Transverse colon (tissue), 3 donors: ENCODE measurements at regions not wholly inside any gene's neighbourhood (a gene's known extent, or its start where the extent isn't known, plus 50 kb on each side); places are given as distances from the start of the nearest gene placed in this dataset.

ENCODE experiments used
- POLR2A ChIP-seq: fragments of 450-650 bp; IDR thresholded peaks from one replicate; pipeline ENCODE4 v1.6.1; 2016; ENCODE audit warnings: antibody characterized with exemption, mild to moderate bottlenecking, moderate library complexity
- TF ChIP-seq, protein P1 (sequence below), 5 experiments: fragments of 200-600 bp in 3 of 5; fragments of 450-650 bp in 2 of 5; sonication (generic) in 3 of 5; IDR thresholded peaks; 1 replicate in 2 of 5; 2 replicates in 3 of 5; pipeline ENCODE4 v1.5.1; 2016 to 2017; ENCODE audit warnings: antibody characterized with exemption in 5 of 5, inconsistent platforms in 3 of 5, mild to moderate bottlenecking in 2 of 5, moderate library complexity in 1 of 5

DNA sequence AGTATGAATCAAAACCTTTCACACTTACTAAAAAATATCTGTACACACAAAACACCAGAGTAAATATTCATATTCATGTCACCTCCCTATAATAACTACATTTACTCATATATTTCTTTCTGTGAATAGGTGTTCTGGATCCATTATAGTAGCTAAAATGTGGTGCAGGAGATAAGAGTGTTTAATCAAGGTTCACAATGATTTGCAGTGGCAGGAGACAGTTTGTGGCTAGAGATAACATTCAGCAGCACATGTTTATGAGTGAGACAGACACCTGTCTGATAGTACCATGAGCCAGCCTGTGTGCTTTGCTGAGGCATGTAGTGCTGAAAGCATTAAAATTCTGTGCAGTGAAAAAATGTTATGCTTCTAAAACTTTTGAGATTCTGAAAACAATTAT lies 410.3 kb downstream of the SRGAP2C start:
- TF ChIP-seq POLR2A: no peak
- TF ChIP-seq, protein P1, sequence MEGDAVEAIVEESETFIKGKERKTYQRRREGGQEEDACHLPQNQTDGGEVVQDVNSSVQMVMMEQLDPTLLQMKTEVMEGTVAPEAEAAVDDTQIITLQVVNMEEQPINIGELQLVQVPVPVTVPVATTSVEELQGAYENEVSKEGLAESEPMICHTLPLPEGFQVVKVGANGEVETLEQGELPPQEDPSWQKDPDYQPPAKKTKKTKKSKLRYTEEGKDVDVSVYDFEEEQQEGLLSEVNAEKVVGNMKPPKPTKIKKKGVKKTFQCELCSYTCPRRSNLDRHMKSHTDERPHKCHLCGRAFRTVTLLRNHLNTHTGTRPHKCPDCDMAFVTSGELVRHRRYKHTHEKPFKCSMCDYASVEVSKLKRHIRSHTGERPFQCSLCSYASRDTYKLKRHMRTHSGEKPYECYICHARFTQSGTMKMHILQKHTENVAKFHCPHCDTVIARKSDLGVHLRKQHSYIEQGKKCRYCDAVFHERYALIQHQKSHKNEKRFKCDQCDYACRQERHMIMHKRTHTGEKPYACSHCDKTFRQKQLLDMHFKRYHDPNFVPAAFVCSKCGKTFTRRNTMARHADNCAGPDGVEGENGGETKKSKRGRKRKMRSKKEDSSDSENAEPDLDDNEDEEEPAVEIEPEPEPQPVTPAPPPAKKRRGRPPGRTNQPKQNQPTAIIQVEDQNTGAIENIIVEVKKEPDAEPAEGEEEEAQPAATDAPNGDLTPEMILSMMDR (IDR thresholded peaks at IDR 0.05): no peak
